Fibroblast of pulmonary artery (primary cell): ENCODE measurements at regions not wholly inside any gene's neighbourhood (a gene's known extent, or its start where the extent isn't known, plus 50 kb on each side); places are given as distances from the start of the nearest gene placed in this dataset.

Experiments used
- DNase-seq: peaks from one replicate; pipeline ENCODE4 v3.0.0-alpha.2; 2010; ENCODE audit warnings: low read depth
- H3K4me3 ChIP-seq: replicated peaks from 2 replicates; pipeline ENCODE4 v1.5.1; 2011; ENCODE audit warnings: low read depth, mild to moderate bottlenecking, control low read depth, low read length, moderate library complexity
- TF ChIP-seq, protein P1 (sequence below): IDR thresholded peaks from 2 replicates; pipeline ENCODE4 v1.5.1; 2011; ENCODE audit warnings: mild to moderate bottlenecking, control low read depth, low read length, inconsistent platforms; ENCODE audit errors: missing control alignments

DNA sequence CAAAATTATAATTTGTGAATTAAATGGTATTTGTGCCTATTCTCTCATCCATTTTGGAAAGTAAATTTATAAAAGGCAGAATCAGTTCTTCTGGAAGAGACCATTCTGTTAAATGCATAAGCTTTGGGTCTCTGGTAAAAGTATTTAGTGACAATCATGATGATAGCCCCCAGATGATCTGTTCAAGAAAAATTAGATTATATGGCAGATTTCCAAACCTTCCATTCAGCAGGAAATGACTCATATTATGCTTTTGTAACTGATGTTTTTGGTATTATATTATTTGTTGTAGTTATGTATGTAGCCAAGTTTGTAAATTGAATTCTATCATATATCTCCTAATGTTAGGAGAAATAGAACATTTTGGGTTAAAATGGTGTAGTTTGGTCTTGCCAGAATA lies 340.8 kb upstream of the DPH6 start:
- H3K4me3 ChIP-seq: no peak overlapping the region
- peak; percentile 65 for DNase-seq
- TF ChIP-seq, protein P1, sequence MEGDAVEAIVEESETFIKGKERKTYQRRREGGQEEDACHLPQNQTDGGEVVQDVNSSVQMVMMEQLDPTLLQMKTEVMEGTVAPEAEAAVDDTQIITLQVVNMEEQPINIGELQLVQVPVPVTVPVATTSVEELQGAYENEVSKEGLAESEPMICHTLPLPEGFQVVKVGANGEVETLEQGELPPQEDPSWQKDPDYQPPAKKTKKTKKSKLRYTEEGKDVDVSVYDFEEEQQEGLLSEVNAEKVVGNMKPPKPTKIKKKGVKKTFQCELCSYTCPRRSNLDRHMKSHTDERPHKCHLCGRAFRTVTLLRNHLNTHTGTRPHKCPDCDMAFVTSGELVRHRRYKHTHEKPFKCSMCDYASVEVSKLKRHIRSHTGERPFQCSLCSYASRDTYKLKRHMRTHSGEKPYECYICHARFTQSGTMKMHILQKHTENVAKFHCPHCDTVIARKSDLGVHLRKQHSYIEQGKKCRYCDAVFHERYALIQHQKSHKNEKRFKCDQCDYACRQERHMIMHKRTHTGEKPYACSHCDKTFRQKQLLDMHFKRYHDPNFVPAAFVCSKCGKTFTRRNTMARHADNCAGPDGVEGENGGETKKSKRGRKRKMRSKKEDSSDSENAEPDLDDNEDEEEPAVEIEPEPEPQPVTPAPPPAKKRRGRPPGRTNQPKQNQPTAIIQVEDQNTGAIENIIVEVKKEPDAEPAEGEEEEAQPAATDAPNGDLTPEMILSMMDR: no peak

DNA sequence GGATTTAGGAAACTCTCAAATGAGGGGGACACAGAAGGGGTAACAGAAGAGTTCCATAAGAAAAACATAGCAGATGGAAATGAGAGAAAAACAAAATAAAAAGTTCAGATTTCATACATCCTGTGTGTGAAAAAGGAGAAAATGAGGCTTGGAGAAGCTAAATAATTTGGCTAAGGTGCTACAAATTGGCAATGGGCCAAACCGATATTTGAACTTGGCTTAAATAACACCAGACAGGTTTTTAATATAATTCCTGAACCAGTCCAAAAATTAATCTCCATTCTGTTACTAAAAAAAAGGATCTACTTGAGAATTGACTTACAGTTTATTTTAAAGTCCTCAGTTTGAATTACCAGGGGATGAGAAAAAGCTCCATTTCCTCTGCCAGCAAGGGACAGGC lies 342.9 kb upstream of the DPH6 start:
- no peak overlapping the region for H3K4me3 ChIP-seq
- TF ChIP-seq, protein P1: no peak
- no peak for DNase-seq

DNA sequence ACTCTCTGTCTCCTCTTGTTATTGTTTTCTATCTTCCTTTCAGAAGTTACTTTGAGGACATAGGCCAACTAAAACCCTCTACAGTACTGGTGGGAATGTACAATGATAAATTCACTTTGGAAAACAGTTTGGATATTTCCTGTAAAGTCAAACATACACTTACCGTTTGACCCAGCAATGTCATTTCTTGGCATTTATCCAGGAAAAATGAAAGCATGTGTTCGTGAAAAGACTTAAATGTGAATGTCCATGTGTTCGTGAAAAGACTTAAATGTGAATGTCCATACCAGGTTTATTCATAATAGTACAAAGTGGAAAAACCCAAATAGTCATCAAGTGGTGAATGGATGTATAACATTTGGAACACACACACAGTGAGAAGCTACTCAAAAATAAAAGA lies 361.5 kb upstream of the DPH6 start:
- peak; percentile 38 for DNase-seq
- H3K4me3 ChIP-seq: no peak overlapping the region
- TF ChIP-seq, protein P1: no peak

DNA sequence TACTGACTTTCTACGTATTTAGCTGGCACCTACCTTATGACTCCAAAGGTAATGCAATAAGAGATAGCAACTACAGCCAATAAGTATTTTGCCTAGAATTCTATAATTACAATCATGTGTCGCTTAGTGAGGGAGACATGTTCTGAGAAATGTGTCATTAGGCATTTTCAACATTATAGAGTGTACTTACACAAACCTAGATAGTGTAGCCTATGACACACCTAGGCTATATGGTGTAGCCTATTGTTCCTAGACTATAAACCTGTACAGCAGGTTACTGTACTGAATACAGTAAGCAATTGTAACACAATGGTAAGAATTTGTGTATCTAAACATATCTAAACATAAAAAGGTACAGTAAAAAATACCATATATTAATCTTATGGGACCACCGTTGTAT lies 363.4 kb upstream of the DPH6 start:
- TF ChIP-seq, protein P1: no peak
- H3K4me3 ChIP-seq: no peak overlapping the region
- no peak for DNase-seq

DNA sequence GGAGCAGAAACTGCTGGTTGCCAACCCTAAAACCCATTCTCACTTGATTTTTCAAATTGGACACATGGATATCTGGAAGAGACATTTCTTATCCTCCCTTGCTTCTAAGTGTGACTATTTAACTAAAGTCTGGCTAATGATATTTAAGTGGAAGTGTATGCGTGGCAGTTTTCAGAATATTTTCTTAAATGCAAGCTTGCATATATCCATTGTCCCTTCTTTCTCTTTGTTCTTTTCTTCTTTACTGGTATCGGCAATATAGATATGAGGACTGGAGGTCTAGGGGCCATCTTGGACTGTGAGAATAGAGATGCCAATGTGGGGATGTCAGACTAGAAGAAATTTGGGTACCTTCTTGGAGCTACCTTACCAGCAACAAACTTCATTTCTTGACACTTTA lies 364.3 kb upstream of the DPH6 start:
- DNase-seq: no peak
- TF ChIP-seq, protein P1: no peak
- H3K4me3 ChIP-seq: no peak overlapping the region

DNA sequence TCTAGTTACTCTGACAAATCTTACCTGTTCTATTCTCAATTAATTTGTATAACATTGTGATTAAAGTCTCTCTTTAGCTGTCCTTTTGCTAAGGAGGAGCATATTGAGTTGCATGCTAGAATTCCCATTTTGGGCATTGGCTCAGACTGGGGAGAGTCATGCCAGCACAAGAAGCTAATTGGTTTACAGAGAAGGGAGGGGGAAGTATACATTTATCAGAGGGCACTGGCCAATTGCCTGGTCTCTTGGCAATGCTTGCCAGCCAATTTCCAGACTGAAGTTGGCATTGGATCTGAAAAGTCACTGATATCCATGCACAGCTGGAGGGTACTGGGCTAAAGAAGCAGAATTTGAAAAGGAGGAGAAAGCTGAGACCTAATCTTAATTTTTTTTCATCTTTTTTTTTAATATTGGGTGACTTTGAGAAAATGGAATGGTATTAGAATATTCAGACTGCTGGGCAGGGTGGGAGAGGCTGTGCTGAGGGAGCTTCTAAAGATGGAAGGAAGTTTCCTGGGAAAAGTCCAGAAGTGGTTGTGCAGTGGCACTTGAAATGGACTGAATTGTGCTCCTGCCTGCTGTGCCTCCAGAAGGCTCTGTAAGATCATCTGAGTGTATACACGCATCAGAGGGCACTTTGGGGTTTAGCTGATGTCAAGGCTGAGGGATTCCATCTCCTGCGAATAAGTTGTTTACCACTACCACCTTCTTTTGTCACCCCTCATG lies 365.2 kb upstream of the DPH6 start:
- no peak overlapping the region for H3K4me3 ChIP-seq
- no peak for DNase-seq
- TF ChIP-seq, protein P1: no peak

DNA sequence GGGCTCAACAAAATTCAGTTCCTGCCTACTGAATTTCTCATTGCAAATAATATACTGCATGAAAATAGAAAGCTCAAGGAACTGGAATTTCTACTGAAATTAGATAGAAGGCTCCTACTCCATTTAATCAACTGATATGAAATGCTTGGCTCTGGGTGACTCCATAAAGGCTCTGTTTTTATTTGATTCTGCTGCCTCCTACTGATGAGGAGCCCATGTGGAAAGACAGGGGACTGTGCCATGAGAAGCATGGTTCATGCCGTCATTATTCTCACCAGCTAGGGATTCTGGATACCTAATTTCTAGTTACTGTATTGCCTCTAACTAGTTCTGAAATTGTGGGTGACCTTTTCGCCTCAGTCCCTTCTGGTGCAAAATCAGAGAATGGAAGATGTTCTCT lies 366.2 kb upstream of the DPH6 start:
- TF ChIP-seq, protein P1: peak; percentile 52
- no peak overlapping the region for H3K4me3 ChIP-seq
- DNase-seq: peak; percentile 53
